C4-2B (cell line): ENCODE measurements at regions not wholly inside any gene's neighbourhood (a gene's known extent, or its start where the extent isn't known, plus 50 kb on each side); places are given as distances from the start of the nearest gene placed in this dataset.

ENCODE experiments used
- H3K27ac ChIP-seq: fragments of 450-650 bp; 2 replicates; pipeline ENCODE4 v1.5.1; 2017
- CTCF ChIP-seq: fragments of 450-650 bp; conservative IDR thresholded peaks from 2 replicates; pipeline ENCODE4 v1.5.1; 2017; ENCODE audit warnings: mild to moderate bottlenecking
- ZFX ChIP-seq: fragments of 450-650 bp; IDR thresholded peaks from 2 replicates; pipeline ENCODE4 v1.6.1; 2017

GRCh38 chr6:91813641-91814040 lies 1226.8 kb upstream of the MAP3K7 start:
- H3K27ac ChIP-seq: no peak overlapping the region
- no peak for TF ChIP-seq CTCF

- TF ChIP-seq ZFX (no peak), CTCF (no peak)
These were observed 1225.9 kb upstream of the MAP3K7 start for GRCh38 chr6:91812596-91813274.

GRCh38 chr6:91804981-91805380 lies 1218.1 kb upstream of the MAP3K7 start:
- TF ChIP-seq CTCF: no peak
- TF ChIP-seq ZFX: no peak
- H3K27ac ChIP-seq: no peak overlapping the region

More at GRCh38 chr6:91812596-91813274, 1225.9 kb upstream of the MAP3K7 start:
- H3K27ac ChIP-seq: no peak overlapping the region

GRCh38 chr6:91802431-91802830 lies 1215.6 kb upstream of the MAP3K7 start:
- no peak overlapping the region for H3K27ac ChIP-seq
- TF ChIP-seq ZFX (no peak), CTCF (no peak)

- H3K27ac ChIP-seq: no peak overlapping the region
- TF ChIP-seq CTCF (no peak), ZFX (no peak)
These were observed 1209.7 kb upstream of the MAP3K7 start for GRCh38 chr6:91796603-91797002.

GRCh38 chr6:91788501-91788900 lies 1201.6 kb upstream of the MAP3K7 start:
- no peak overlapping the region for H3K27ac ChIP-seq
- TF ChIP-seq CTCF (no peak), ZFX (no peak)

- TF ChIP-seq CTCF: no peak
- no peak for TF ChIP-seq ZFX
- no peak overlapping the region for H3K27ac ChIP-seq
These were observed 1199.8 kb upstream of the MAP3K7 start for GRCh38 chr6:91786474-91787184.
